GM18909 (cell line): ENCODE measurements at regions not wholly inside any gene's neighbourhood (a gene's known extent, or its start where the extent isn't known, plus 50 kb on each side); places are given as distances from the start of the nearest gene placed in this dataset.
"Not testable (repeated sequence)": the region's sequence is repeated elsewhere in the genome, so short reads cannot be mapped to it uniquely, and the experiment has no call there.

Source experiments
- ATAC-seq: cut with Tn5 transposase; IDR thresholded peaks from one replicate; pipeline ENCODE4 v1.9.1; 2021; ENCODE audit warnings: mild to moderate bottlenecking; ENCODE audit not compliant: unreplicated experiment, poor library complexity

DNA sequence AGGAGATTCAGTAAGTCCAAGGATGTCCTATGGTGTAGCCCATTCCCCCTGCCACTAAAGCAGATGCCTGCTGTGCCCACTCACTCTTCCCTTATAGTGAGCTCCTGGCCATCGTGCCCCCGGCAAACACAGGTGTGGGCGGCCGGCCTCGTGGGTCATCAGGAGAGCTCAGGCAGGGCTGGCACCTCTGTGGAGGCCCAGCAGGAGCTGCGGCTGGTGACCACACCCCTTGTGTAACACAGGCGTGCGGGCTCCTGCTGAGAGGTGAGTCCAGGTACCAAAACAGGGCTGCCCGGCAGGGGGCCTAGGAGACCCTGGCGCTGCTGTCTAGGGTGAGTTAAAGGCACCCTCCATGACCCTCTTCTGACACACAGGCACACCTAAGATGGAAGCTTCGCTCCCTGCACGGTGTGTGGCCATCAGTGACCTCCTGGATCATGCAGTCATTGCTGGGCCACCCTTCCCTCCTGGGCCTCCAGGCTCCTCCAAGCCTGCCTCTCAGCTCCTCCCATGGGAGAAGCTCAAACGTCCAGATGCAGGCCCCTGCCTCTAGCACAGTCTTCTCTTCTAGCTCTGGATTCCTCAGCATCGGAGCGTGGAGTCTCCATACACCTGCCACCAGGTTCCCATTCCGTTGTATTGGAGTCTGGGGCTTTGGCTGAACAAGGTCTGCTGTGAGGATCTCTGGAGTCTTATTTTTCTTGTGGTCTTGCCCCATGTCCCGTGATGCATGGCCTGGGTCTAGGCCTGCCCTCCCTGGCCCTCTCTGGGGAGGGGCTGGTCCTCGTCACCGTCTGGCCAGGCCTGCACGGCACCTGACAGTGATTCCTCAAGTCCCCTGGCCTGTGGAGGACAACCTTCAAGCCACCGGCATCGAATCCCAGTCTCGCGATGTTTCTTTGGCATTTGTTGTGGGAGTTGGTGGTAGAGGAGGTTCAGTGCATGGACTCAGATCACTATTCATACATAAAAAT lies 246.9 kb downstream of the ACKR3 start:
- no peak for ATAC-seq

DNA sequence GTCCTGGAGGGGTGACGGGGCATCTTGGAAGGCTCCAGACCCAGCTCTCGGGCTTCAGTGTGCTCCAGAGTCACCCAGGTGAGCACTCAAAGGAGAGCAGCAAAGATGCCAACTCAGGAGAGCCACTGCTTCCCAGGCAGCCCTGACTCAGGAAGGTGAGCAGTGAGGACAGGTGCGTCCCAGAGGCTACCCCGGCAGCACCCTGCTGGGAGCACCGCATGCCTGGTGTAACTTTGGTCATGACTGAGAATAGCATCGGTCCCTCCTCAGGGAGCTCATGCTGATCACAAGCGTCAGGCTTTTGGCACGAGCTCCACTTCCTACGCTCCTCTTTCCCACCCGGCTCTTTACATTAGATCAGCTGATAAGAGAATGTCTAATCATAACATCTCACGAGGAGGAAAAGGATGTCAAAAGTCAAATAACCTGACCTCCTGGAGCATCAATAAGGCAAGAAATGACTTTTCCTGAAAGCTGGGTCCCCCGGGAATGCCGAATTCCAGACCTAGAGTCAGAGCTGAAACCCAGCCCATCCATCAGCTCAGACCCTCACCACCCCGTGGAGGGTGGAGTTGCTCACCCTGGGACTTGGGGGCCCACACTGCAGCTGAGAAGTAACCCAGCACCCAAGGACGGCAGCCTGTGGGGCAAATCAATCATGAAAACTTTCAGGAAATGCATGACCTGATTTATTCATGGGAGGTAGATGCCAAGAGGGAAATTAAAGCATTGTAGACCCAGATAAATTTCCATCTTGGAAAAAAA lies 248.8 kb downstream of the ACKR3 start:
- no peak for ATAC-seq

DNA sequence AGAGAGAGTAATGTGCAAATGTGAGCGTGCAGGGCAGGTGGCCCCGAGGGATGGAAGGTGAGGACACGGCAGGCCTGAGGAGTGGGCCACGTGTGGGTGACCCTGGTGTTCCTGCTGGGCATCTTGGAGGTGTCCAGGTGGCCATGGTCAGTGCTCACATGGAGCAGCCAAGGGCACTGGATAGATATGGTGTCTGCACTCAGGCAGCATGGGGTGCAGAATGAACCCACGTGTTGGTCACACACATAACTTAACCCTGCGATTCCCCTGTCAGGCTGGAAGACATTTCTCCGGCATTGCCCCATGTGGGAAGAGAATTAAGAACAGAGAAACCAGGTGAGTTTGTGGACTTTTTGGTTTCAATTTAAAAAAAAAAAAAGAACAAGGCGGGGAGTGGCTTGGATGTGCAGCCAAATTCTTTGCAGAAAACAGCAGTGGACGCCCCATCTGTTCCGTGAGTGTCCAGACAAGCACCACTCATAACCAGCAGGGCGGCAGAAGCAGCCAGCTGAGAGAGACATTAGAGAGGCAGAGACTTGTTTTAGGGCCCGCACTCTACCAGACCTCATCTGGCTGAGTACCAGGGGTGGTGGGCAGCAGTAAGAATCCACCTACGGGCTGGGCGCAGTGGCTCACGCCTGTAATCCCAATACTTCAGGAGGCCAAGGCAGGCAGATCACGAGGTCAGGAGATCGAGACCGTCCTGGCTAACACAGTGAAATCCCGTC lies 249.8 kb downstream of the ACKR3 start:
- ATAC-seq = no peak

DNA sequence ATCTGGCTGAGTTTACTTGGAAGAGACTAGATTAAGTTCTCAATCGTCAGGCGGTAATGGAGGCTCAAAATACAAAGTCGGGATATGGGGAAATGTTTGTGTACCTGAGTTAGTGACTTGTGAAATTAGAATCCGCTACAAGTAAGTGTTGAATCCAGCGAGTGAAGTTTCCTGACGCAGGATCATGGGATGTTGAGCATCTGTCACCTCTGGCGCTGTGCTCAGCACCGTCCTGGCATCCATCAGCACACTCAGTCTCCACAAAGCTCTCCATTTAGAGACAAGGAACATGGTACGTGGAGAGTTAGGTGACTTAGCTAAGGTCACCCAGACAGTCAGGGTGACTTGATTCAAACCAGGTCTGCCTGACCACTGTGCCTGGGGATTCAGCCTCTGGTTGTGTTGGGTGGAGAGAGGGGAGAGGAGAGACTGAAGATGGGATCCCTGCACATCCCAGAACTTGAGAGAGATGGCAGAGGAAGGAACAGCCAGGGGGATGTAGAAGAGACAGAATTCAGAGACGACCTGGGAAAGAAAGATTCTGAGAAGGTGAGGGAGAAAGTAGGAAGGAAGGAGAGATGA lies 251.2 kb downstream of the ACKR3 start:
- ATAC-seq = no peak

DNA sequence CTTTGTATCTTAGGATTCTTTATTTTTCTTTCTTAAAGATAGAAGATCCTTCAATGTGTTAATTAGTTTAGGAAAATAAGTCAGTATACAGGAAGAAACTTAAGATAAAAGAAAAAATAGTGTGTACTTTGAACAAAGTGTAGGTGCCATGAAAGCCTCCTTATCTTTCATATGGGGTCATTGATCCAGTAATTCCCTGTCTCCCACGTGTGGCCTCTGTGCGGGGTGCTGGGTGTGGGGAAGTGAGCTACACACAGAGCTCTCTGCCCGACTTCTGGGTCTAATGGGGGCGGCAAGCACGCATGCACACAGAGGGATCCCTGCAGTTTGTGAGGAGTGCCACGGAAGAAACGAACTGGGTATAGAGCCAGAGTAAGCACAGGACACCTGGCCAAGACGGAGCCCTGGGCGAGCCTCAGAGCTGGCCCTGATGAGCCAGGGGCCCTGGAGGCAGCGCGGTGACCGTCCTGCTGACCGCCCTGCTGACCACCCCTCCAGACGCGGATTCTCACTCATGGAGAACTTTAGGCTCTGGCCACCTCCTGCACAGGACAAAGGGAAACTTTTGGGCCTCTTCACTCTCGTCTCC lies 253.5 kb downstream of the ACKR3 start:
- no peak for ATAC-seq

DNA sequence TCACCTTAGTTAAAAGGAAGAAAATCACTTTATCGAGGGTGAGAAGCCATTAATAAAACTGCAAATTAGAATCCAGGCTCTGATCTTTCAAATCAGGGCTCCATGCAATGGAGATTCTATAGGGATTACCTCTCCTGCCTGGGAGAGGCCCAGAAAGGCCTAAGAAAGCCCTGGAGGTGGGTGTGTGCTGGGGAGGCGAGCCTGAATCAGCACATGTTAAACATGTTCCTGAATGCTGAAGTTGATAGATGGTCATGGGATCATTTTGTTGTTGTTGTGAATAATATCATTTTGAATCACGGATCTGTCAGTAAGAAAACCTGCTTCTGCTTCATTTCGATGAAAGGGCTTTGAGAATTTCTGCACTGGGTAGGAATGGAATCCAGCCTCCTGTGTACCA lies 254.3 kb downstream of the ACKR3 start:
- no peak for ATAC-seq

DNA sequence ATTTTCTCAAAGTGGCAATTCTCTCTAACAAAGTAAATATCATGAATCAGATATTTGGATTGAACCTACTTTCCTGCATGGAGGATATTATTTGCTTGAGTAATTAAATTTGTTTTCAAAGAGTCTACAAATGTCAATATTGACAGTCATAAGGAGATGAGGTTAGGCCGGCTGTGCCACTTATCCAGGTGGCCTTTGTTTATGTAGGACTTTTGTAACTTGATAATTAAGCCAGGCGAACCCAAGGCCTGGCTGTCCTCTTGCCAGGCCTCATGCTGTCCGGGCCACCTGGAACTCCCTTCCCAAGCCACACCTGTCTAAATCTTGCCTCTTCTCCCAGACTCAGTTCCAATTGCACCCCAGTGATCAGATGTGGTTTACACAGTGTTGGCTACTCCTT lies 255.2 kb downstream of the ACKR3 start:
- no peak for ATAC-seq

DNA sequence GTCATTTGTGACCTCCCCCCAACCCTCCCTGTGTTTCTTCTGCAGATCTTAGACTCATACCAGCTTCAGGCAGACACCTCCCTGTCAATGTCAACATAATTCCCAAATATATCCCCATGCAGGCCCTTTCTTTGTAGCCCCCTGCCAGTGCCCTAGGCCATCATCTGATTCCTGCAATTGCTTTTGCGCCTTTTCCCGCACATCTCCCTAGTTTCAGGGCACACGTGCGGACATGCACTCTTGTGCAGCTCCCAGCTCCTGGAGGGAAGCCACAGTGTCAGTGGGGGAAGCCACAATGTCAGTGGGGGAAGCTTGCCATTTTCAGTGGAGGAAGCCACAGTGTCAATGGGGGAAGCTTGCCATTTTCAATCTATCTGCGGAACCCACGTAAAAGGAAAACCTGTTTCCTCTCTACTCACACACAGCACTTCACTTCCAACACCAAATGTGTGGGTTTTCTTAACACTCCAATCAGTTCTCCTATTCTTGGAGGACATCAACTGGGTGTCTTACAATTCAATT lies 256.4 kb downstream of the ACKR3 start:
- ATAC-seq = no peak

DNA sequence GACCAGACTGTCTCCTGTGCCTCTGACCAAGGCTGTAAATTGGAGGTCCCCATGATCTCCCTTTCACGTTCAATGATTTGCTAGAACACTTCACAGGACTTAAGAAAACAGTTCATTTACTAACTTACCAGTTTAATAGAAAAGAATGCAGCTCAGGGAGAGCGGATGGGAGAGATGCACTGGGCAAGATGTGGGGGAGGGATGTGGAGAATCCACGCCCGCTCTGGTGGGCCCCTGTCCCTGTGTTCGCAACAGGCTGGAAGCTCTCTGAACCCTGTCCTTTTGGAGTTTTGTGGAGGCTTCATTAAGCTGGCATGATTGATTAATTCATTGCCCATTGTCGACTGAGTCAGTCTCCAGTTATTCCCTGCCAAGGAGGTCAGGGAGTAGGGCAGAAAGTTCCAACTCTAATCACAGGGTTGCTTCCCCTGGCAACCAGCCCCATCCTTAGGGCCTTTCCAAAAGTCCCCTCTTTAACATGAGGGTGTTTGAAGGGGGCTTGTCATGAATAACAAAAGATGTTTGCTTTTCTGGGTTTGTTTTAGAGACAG lies 257.1 kb downstream of the ACKR3 start:
- no peak for ATAC-seq

DNA sequence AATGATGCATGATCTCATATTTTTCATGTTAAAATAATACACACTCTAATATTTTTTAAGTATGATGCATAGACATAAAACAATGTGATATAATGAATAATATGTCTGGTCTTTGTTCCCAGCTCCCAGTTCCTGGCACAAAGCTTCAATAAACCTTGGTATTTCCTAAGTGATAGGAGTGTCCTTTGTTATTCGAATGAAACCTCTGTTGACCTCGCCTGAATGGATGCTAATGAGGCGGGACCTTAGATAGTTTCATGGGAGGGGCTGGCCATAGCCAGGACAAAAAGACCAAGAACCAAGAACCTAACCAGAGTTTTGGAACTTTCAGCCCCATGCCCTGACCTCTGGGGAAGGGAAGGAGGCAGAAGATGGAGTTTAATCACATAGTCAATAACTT lies 257.7 kb upstream of the COPS8 start:
- no peak for ATAC-seq

DNA sequence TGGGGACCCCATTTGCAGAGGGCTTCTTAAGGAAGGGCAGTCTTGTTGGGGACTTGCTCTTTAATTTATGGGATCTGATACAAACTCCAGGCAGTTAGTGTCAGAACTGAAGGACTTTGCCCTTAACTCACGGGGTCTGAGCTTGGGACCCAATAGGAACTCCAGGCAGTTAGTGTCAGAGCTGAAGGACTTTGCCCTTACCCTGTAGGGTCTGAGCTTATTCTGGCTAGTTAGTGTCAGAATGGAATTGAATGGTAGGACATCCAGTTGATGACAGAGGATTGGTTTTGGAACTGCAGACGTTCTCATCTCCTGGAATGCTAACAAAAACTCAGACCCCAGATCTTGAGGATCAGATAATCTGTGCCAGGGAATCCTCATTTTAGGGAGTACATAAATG lies 256.9 kb upstream of the COPS8 start:
- ATAC-seq = no peak

DNA sequence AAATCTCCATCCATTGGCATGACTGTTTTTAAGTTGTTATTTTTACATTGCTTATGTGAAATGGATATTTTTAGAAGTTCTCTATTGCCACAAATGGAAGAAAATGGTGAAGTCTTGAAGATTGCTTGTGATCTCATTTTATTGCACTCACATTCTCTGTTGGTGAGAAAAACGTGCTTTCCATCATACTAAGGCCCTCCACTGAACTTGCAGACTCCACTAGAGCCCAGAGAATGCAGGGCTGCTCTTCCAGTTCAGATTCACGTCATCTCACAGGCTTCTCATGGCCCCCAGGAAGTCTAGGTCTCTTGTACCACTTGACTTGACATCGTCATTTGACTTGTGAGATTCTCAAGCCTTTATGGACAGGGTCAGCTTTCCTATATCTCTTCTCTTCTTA lies 254.8 kb upstream of the COPS8 start:
- ATAC-seq = no peak

DNA sequence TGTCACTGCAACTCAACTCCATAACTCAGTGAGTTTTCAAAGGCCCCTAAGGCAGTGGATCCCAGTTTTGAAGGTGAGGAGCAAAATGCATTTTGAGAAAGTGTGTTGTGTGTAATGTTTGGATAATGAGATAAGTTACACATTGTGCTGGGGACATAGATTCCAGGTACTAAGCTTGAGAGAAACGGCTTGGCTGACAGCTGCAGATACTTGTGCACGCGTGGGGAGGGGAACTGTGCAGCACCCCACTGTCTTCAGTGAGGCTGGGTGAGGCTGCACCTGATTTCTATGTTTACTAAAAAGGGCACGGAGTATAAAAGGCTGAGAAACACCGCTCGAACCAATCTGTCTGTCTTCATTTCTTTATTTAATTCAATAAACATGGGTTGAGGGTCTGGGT lies 254.0 kb upstream of the COPS8 start:
- ATAC-seq = no peak

DNA sequence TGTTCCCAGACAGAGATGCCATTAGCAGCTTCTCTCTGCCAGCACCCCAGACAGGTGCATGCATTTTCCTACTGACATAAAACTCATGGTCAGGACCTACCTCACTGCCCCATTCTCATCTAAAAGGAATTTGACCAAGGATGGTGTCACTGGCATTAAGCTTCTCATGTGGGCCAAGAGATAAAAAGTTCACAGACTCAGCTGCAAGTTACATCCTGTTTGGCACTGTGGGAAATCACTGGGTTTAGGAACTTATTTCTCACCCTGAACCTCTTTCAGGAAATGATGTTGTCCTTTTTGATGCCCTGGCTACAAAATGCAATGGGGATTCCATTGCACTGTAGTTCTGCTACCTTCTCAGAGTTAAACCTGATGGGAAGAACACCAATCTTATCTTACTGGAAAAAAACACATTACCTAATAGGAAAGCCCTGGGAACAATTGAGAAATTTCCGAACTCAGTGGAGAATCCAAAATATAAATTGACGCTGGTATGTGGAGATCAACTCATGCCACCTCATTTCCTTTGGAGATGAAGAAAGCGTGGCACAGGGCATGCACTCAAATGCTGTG lies 252.1 kb upstream of the COPS8 start:
- no peak for ATAC-seq

DNA sequence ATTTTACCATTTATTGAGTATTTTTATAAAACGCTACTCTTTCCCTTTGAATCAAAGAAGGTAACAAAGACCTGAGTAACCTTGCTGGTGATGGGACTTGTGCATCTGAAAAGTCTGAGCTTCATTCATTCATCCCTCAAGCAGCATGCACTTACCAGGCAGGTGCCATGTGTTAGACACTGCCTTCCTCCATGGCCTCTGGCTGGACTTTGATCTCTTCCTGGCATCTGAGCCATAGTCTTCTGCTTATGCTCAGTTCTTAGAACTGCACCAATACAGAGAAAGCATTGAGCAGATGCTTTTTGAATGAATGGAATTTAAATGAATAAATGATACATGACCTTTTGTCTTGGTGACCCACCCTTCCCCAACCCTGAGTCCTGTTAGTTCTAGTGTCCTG lies 251.4 kb upstream of the COPS8 start:
- no peak for ATAC-seq

DNA sequence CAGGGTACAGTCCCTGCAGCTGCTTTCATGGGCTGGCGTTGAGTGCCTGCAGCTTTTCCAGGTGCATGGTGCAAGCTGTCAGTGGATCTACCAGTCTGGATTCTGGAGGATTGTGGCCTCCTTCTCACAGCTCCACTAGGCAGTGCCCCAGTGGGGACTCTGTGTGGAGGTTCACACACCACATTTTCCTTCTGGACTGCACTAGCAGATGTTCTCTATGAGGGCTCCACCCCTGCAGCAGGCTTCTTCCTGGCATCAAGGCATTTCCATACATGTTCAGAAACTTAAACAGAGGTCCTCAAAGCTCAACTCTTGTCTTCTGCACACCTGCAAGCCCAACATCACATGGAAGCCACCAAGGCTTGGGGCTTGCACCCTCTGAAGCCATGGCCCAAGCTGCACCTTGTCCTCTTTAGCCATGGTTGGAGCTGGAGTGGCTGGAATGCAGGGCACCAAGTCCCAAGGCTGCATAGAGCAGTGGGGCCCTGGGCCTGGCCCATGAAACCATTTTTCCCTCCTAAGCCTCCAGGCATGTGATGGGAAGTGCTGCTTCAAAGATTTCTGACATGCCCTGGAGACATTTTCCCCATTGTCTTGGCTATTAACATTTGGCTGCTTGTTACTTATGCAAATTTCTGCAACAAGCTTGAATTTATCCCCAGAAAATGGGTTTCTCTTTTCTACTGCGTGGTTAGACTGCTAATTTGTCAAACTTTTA lies 250.2 kb upstream of the COPS8 start:
- no peak for ATAC-seq

DNA sequence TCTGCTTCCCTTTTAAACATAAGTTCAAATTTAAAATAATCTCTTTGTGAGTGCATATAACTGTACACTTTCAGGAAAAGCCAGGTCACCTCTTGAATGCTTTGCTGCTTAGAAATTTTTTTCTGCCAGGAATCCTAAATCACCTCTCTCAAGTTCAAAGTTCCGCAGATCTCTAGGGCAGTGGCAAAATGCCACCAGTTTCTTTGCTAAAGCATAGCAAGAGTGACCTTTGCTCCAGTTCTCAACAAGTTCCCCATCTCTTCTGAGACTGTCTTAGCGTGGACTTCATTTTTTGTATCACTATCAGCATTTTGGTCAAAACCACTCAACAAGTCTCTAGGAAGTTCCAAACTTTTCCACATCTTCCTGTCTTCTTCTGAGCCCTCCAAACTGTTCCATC lies 249.7 kb upstream of the COPS8 start:
- ATAC-seq = not testable (repeated sequence)

DNA sequence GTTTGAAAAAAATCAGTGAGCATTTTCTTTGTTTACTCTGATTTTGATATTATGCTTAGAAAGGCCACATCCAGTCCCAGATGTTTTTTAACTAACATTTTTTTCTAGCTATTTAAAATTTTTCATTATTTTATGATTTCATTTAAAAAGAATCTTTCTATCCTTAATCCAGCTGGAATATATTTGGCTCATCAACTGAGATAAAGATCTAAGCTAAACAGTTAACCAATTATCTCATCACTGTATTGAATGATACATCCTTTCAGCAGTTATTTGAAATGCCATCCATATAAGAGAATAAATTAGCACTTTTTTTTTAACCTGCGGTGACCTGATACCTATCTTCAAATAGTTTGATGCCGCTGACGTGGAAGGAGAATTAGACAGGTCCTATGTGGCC lies 245.5 kb upstream of the COPS8 start:
- no peak for ATAC-seq

DNA sequence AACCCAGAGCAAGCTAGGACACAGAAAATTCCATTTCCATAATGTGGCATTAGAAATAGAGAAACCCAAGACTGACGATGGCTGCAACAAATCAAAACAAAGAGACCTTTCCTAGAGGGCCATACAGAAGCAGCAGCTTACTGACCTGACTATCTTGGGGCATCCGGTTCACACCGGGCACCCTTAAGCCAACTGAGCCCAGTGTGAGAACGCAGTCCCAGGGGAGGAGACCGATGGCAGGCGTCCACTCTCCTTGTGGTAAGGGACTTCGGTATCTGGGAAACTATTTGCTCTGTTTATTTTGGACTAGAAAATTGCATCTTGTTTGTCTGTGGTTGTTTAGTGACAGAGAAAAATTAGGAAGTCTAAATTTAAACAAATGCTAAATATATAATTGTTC lies 244.8 kb upstream of the COPS8 start:
- ATAC-seq = no peak
